ENCODE measurements at regions not wholly inside any gene's neighbourhood (a gene's known extent, or its start where the extent isn't known, plus 50 kb on each side); places are given as distances from the start of the nearest gene placed in this dataset.

GRCh38 chr4:85107553-85107952 lies 141.1 kb upstream of the WDFY3 start:
- TF ChIP-seq EZH2 (IDR thresholded peaks at IDR 0.05; ENCODE audit: insufficient read depth, poor library complexity, severe bottlenecking) (no peak), EZH2phosphoT487 (IDR thresholded peaks at IDR 0.05; ENCODE audit: insufficient read depth, low read depth) (no peak)
